SK-N-DZ (cell line): ENCODE measurements at regions not wholly inside any gene's neighbourhood (a gene's known extent, or its start where the extent isn't known, plus 50 kb on each side); places are given as distances from the start of the nearest gene placed in this dataset.
"Not testable (repeated sequence)": the region's sequence is repeated elsewhere in the genome, so short reads cannot be mapped to it uniquely, and the experiment has no call there.

Experiments
- DNase-seq: peaks from one replicate; pipeline ENCODE4 v3.0.0-alpha.2; 2015; ENCODE audit warnings: low spot score

- no peak for DNase-seq
Measured at GRCh38 chr11:71153005-71153390, 99.4 kb downstream of the SHANK2 start.

DNA sequence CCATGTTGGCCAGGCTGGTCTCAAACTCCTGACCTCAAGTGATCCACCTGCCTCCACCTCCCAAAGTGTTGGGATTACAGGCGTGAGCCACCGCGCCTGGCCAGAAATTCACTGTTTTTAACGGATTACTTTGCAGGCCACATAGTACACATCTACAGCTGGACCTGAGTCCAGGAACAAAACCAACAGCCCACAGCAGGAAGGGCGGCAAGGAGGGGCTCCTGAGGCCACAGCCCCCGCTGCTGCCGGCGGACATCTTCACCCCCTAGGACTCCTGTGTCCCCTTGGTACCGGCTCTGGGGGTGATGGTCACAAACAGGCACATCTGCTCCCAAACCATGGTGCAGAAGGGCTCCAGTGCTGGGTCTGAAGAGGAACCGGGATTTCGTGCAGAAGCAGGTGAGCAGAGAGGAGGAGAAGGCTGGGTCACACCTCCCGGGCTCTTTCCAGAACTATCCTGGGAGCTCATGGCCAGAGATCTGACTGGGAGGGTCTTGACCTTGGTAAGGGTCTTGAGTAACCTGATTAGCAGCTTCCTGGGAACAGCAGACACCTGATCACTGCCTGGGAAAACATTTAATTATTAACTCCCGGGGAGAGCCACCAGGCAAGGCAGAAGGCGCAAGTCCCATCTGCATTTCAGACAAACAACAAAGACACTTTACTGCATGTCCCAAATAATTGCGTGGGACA lies 99.9 kb downstream of the SHANK2 start:
- not testable (repeated sequence) for DNase-seq

GRCh38 chr11:71151561-71151960 lies 100.8 kb downstream of the SHANK2 start:
- no peak for DNase-seq

GRCh38 chr11:71150859-71151258 lies 101.5 kb downstream of the SHANK2 start:
- no peak for DNase-seq

DNA sequence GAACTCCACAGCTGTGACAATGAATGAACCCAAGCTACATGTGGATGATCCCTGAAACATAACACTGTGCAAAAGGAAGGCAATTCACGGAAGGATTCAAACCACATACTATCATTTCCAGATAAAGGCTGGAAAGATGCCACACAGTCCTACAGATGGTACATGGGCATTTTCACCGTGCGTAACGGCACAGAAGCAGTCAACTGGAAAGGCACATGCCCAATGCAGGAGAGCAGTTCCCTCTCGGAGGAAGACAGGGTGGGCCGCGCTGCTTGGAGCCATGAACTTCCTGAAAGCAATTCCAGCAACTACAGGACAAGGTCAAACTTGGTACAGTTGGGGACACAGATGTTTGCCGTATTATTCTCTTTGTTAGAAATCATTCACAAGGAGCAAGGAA lies 103.7 kb downstream of the SHANK2 start:
- DNase-seq, result no peak

DNA sequence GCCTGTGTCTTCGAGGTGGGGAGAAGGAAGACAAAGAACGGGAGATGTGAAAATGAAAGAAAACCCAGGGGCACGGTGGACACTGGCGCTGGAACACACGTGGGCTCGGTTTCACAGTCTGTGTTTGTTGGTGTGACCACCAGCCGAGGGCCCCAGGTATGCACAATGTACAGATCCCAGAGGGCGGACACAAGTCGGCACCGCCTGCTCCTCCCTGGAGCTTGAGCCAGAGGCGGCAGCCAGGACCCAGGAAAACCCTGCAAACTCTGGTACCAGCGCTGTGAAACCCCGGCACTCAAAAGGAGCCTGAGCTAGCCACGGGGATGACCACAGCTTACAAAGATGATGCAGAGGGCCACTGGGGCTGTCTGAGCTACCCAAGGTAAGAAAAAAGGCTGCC lies 105.0 kb downstream of the SHANK2 start:
- no peak for DNase-seq

DNA sequence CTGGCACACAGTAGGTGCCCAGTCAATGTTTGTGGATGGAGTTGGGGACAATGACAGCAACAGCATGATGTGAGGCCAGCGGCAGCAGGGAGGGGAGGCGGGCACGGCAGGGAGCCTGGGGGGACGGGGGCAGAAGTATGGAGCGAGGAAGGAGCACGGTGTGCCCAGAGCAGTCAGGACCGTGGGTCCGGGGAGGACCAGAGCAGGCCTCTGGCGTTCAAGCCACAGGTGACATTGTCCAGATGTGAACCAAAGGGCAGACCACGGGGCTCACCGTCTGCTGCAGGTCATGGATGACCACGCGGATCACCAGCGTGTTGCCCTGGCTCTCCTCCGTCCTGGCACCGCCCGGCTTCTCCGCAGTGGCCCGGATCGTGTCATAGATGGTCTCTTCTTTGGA lies 105.5 kb downstream of the SHANK2 start:
- DNase-seq, result no peak

- DNase-seq, result no peak
Measured at GRCh38 chr11:71145988-71146824, 106.2 kb downstream of the SHANK2 start.

DNA sequence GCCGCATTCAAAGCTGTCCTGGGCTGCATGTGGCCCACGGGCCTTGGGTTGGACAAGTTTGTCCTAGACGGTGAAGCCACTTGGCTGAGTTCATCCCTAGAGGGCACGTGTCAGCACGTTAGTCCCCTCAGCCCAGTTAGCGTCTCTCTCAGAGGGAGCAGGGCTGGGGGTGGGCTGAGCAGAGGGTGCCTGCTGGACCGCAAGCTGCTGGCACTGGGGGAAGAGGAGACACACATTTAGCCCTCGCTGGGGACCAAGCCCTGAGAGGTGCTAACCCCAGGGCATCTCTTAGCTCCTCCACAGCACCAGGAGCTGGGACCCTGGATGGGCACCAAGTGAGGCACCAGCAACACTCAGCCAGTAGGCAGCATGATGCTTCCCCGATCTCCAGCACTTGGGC lies 107.0 kb downstream of the SHANK2 start:
- no peak for DNase-seq

DNA sequence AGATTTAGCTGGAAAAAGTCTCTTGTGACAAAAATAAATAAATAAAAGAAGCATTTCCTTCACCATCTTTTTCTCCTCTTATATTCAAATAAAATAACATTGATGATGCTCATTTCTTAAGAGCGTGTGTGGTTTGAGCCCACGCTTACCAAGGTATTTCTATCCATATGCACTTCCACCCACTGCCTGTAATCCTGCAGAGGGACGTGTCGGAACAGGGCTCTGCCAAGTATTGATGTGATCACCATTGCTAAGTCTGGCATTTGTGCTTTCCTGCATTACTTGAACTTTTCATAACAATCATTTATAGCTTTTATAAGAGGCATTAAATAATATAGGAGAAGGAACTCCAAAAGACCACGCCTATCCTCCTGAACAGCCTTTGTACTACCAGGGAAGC lies 107.6 kb downstream of the SHANK2 start:
- no peak for DNase-seq

DNA sequence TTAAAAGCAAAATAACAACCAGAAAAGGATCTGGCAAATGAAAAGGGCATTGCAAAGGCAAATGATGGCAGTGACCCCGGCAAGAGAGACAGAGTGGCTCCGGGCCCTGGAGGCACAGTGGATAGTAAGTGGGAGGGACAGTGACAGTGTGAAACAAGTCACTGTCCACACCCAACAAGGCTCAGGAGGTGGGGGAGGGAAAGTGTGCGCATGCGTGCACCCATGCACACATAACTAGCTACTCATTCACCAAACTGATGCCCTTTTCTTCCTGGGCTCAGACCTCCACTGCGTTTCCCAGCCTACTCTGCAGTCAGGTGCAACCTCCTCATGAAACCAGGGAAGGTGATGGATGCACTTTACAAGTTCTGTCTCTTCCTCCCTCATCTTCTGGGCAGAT lies 108.4 kb downstream of the SHANK2 start:
- DNase-seq, result no peak

DNA sequence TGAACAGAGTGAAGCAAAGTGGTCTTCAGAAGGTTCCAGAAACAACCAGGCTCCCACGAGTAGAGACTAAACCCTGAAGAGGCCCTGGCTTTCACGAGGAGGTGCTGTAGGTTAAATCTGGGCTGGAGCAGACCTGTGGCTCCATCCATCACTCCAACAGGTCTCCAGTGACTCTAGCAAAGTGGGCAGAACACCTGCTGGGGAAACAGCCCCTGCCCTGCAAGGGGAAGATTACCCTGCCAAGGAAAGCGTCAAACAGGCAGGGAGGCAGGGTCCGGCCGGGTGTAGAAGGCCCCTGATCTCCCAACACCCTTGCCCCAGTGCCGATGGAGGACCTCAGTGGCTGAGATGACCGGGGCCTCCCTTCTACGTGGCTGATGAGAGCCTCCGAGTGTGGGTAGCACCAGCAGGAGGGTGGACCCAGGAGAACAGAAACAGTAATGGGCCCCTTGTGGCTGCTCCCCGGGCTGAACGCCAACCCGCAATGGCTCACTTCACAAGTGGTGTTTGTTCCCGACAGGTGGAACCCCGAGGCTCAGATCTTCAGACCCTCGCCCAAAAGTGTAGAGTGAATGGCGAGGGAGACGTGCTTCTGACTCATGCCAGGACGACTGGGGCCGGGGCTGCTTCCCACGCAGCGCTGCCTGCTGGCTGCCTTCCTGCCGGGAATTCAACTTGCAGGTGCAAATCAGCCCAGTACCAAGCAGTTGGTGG lies 112.0 kb downstream of the SHANK2 start:
- no peak for DNase-seq

GRCh38 chr11:71139516-71140205 lies 112.7 kb downstream of the SHANK2 start:
- DNase-seq, result no peak

GRCh38 chr11:71138737-71139425 lies 113.5 kb downstream of the SHANK2 start:
- no peak for DNase-seq

DNA sequence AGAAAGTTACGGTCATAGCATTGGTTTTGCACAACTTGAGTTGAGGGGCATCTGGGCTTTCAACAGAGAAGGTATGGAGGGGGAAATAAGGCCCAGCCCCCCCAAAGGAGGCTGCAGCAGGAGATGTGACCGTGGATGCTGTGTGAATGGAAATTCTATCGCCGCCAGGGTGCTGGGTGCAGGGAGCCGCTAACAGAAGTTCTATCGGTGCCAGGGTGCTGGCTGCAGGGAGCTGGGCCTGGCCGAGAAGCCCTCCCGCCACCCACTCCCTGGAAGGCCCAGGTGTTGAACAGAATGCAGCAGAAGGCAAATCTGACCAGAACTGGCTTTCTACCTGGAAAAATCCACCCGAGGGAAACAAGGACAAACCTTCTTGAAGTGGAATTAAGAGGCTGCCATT lies 115.0 kb downstream of the SHANK2 start:
- no peak for DNase-seq

DNA sequence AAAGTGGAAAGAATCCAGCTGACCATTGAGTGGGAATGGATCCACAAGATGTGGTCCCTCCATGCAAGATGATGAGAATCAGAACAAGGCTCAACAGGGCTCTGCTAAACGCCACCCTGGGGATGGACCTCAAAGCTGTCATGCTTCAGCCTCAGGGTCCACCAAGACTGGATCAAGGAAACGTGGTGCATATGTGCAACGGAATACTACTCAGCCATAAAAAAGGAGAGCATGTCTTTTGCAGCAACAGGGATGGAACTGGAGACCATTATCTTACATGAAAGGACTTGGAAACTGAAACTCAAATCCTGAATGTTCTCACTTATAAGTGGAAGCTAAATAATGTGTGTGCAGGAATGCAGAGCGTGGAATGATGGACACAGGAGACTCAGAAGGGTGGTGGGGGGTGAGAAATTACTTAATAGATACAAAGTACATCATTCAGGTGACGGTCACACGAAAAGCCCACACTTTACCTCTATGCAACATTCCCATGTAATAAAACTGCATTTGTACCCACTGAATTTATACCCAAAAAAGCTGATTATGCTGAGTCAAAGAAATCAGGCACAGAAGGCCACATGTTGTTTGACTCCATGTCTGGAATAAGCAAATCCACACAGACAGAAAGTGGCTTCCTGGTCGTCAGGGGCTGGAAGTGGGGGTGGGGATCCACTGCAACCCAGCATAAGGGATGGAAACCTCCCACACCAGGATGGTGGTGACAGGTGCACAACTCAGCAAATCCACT lies 116.1 kb downstream of the SHANK2 start:
- no peak for DNase-seq

GRCh38 chr11:71135112-71135511 lies 117.3 kb downstream of the SHANK2 start:
- DNase-seq, result no peak

GRCh38 chr11:71133946-71134345 lies 118.4 kb downstream of the SHANK2 start:
- no peak for DNase-seq

DNA sequence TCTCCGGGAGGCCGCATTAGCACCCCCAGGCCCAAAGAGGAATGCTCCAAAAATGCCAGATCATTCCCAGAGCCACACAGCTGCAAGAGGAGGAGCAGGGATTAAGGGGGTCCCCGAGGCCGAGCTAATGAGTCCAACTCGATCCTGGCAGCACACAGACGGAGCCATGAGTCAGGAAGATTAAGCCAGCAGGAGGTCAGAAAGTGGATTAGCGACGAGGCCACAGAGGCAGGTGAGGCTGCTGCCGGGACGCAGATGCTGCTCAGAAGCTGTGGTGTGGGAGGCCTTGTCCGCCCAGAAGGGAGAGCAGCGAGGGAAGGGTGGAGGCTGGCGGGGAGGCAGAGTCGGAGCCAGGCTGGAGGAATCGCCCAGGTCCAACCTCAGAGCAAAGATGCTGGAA lies 120.5 kb downstream of the SHANK2 start:
- DNase-seq, result no peak

DNA sequence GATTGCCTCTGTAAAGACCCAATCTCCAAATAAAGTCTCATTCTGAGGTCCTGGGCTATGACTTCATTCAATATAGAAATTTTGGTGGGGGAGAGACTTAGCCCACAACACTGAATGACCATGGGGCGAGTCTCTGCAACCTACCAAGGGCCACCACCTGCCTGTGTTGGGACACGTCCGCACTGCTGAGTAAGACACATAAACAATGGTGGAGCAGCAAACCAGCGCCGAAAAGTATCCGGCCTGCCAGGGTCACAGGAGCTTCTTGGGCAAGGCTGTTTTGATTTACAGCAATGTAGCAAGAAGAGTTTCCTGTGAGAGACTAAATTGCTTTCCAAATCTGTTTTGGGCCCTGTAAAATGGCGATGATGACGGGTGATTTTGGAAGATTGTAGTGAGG lies 122.3 kb downstream of the SHANK2 start:
- DNase-seq, result no peak

- DNase-seq, result no peak
Measured at GRCh38 chr11:71129624-71130023, 122.8 kb downstream of the SHANK2 start.
